ENCODE measurements at regions not wholly inside any gene's neighbourhood (a gene's known extent, or its start where the extent isn't known, plus 50 kb on each side); places are given as distances from the start of the nearest gene placed in this dataset.

DNA sequence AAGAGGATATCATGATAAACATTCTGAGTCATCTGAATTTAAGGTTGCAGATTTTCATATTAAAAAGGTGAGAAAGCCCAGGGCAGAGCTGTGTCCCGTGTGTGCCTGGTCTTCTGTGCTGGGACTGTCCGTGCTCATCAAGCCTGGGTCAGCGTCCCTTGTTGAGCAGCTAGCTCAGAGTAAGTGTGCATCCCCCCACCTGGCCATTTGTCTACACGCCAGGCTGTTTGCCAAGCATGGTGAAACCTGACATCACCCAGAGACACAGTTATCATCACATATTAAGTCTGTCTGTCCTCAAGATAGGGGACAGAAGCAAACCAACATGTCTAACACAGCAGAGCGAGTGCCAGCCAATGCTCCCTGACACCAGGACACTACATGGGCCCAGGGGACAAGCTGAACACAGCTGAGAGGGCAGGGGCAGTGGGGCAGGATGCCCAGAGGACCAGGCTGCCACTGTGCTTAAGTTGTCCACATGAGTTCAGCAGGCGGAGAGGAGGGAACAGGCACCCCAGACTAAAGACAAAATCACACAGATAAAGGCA is 57.9 kb upstream of the CNEP1R1 start (continued):
- TF ChIP-seq, protein P1, sequence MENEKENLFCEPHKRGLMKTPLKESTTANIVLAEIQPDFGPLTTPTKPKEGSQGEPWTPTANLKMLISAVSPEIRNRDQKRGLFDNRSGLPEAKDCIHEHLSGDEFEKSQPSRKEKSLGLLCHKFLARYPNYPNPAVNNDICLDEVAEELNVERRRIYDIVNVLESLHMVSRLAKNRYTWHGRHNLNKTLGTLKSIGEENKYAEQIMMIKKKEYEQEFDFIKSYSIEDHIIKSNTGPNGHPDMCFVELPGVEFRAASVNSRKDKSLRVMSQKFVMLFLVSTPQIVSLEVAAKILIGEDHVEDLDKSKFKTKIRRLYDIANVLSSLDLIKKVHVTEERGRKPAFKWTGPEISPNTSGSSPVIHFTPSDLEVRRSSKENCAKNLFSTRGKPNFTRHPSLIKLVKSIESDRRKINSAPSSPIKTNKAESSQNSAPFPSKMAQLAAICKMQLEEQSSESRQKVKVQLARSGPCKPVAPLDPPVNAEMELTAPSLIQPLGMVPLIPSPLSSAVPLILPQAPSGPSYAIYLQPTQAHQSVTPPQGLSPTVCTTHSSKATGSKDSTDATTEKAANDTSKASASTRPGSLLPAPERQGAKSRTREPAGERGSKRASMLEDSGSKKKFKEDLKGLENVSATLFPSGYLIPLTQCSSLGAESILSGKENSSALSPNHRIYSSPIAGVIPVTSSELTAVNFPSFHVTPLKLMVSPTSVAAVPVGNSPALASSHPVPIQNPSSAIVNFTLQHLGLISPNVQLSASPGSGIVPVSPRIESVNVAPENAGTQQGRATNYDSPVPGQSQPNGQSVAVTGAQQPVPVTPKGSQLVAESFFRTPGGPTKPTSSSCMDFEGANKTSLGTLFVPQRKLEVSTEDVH (IDR thresholded peaks at IDR 0.05; ENCODE audit: low read depth, partially characterized antibody) = no peak
- TF ChIP-seq CREB1 (IDR thresholded peaks at IDR 0.05; ENCODE audit: low read depth) (no peak), KDM1A (IDR thresholded peaks at IDR 0.05; ENCODE audit: borderline replicate concordance) (no peak), FOXK2 (IDR thresholded peaks at IDR 0.05) (no peak), RB1 (IDR thresholded peaks at IDR 0.05; ENCODE audit: borderline replicate concordance) (no peak), SMARCA5 (IDR thresholded peaks at IDR 0.05) (no peak), POLR2AphosphoS5 (IDR thresholded peaks at IDR 0.05; ENCODE audit: low read length) (no peak), RAD51 (IDR thresholded peaks at IDR 0.05) (no peak), PAX5 (IDR thresholded peaks at IDR 0.05; ENCODE audit: borderline replicate concordance, low read depth, low read length) (no peak), NR2C1 (IDR thresholded peaks at IDR 0.05) (no peak), EED (IDR thresholded peaks at IDR 0.05; ENCODE audit: low read depth) (no peak), NR2C2 (IDR thresholded peaks at IDR 0.05; ENCODE audit: borderline replicate concordance, control insufficient read depth, insufficient read length, low read depth) (no peak)

Data from GM12878 (cell line).